Keratinocyte (primary cell): ENCODE measurements at regions not wholly inside any gene's neighbourhood (a gene's known extent, or its start where the extent isn't known, plus 50 kb on each side); places are given as distances from the start of the nearest gene placed in this dataset.

Experiments
- DNase-seq: peaks from one replicate; pipeline ENCODE4 v3.0.0-alpha.2; 2011; ENCODE audit warnings: low read depth, missing footprints, low spot score
- FAIRE-seq: peaks from 2 replicates; lab custom pipeline; 2011; peaks lifted over from hg19 to GRCh38; lab: Jason Lieb, UNC
- H2AFZ ChIP-seq: 2 replicates; pipeline ENCODE4 v1.6.0; 2012; ENCODE audit warnings: low read length, control low read depth, inconsistent platforms; ENCODE audit not compliant: control insufficient read depth
- H3K27ac ChIP-seq: 2 replicates; pipeline ENCODE4 v1.5.1; 2011; ENCODE audit warnings: low read length; ENCODE audit not compliant: control insufficient read depth, insufficient read depth
- H3K27me3 ChIP-seq: 3 replicates; pipeline ENCODE4 v1.6.0; 2011; ENCODE audit warnings: low read length; ENCODE audit not compliant: control insufficient read depth, insufficient read depth; ENCODE audit errors: extremely low read depth
- H3K36me3 ChIP-seq, 2 experiments: 2 replicates in 1 of 2; 3 replicates in 1 of 2; pipeline ENCODE4 v1.5.1; 2011; ENCODE audit warnings: low read length in 2 of 2, mild to moderate bottlenecking in 1 of 2; ENCODE audit not compliant: control insufficient read depth in 2 of 2, insufficient read depth in 2 of 2; ENCODE audit errors: extremely low read depth in 1 of 2
- H3K4me1 ChIP-seq: 3 replicates; pipeline ENCODE4 v1.5.1; 2011; ENCODE audit warnings: low read length; ENCODE audit not compliant: control insufficient read depth, insufficient read depth; ENCODE audit errors: extremely low read depth
- H3K4me2 ChIP-seq: 3 replicates; pipeline ENCODE4 v1.6.0; 2011; ENCODE audit warnings: low read depth, low read length; ENCODE audit not compliant: control insufficient read depth, insufficient read depth; ENCODE audit errors: extremely low read depth
- H3K4me3 ChIP-seq, 3 experiments: fragments of 200-600 bp in 1 of 3; sonication (generic) in 1 of 3; 2 replicates in 2 of 3; 3 replicates in 1 of 3; pipeline ENCODE4 v1.5.1; 2011 to 2016; ENCODE audit warnings: low read length in 3 of 3, mild to moderate bottlenecking in 3 of 3, control low read depth in 2 of 3, inconsistent platforms in 1 of 3, low read depth in 1 of 3, mixed read lengths in 1 of 3, mixed run types in 1 of 3, moderate library complexity in 1 of 3; ENCODE audit not compliant: control insufficient read depth in 2 of 3, insufficient read depth in 2 of 3; ENCODE audit errors: extremely low read depth in 1 of 3
- H3K79me2 ChIP-seq: 2 replicates; pipeline ENCODE4 v1.6.0; 2012; ENCODE audit warnings: low read length; ENCODE audit not compliant: control insufficient read depth, insufficient read depth
- H3K9ac ChIP-seq: 3 replicates; pipeline ENCODE4 v1.6.0; 2011; ENCODE audit warnings: low read length; ENCODE audit not compliant: control insufficient read depth, insufficient read depth; ENCODE audit errors: extremely low read depth
- H3K9me1 ChIP-seq: 3 replicates; pipeline ENCODE4 v1.6.0; 2011; ENCODE audit warnings: low read length; ENCODE audit not compliant: control insufficient read depth, insufficient read depth; ENCODE audit errors: extremely low read depth
- H3K9me3 ChIP-seq: 2 replicates; pipeline ENCODE4 v1.5.1; 2012; ENCODE audit warnings: low read depth, low read length; ENCODE audit not compliant: control insufficient read depth
- H4K20me1 ChIP-seq: 3 replicates; pipeline ENCODE4 v1.6.0; 2011; ENCODE audit warnings: low read length; ENCODE audit not compliant: control insufficient read depth, insufficient read depth; ENCODE audit errors: extremely low read depth
- EZH2 ChIP-seq: IDR thresholded peaks from one replicate; pipeline ENCODE4 v1.6.1; 2012; ENCODE audit warnings: inconsistent platforms, mild to moderate bottlenecking, low read length, moderate library complexity
- dilution Hi-C: fragments of 300-500 bp; cut with MboI; formaldehyde crosslinking; loops from one replicate; pipeline ENCODE4 v1.7.0; 2020; ENCODE audit warnings: low sequenced_read_pairs; ENCODE audit not compliant: extremely low pct_ligation_motif_present
- TF ChIP-seq, protein P1 (sequence below), 3 experiments: IDR thresholded peaks in 1 of 3; conservative IDR thresholded peaks in 1 of 3; optimal IDR thresholded peaks in 1 of 3; 2 replicates in 2 of 3; 3 replicates in 1 of 3; pipeline versions ENCODE3 to v1.5.1; 2011; ENCODE audit warnings: low read length in 3 of 3, mild to moderate bottlenecking in 3 of 3, moderate library complexity in 2 of 3, control low read depth in 1 of 3, inconsistent platforms in 1 of 3; ENCODE audit not compliant: insufficient read depth in 2 of 3; ENCODE audit errors: extremely low read depth in 1 of 3

DNA sequence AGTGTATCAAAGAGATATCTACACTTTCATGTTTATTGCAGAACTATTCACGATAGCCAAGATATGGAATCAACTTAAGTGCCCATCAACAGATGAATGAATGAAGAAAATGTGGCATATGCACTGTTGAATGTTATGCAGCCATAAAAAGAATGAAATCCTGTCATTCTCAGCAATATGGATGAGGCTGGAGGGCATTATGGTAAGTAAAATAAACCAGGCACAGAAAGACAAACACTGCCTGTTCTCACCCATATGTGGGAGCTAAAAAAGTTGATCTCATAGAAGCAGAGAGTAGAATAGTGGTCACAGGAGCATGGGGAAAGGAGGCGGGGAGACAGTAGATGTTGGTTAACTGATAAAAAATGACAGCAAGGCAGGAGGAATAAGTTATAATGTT lies 561.8 kb downstream of the TOX3 start:
- no peaks in the 10 kb centered on the region for H3K9me1 ChIP-seq
- no peak overlapping the region for H2AFZ ChIP-seq
- no peaks in the 10 kb centered on the region for H3K79me2 ChIP-seq
- DNase-seq (no peak), FAIRE-seq (no peak)
- H3K4me3 ChIP-seq = no peak overlapping the region
- dilution Hi-C loops = no loop called here
- no peak overlapping the region for H3K9ac ChIP-seq
- no peak overlapping the region for H3K4me2 ChIP-seq
- H3K36me3 ChIP-seq = no peaks in the 10 kb centered on the region
- TF ChIP-seq, protein P1, sequence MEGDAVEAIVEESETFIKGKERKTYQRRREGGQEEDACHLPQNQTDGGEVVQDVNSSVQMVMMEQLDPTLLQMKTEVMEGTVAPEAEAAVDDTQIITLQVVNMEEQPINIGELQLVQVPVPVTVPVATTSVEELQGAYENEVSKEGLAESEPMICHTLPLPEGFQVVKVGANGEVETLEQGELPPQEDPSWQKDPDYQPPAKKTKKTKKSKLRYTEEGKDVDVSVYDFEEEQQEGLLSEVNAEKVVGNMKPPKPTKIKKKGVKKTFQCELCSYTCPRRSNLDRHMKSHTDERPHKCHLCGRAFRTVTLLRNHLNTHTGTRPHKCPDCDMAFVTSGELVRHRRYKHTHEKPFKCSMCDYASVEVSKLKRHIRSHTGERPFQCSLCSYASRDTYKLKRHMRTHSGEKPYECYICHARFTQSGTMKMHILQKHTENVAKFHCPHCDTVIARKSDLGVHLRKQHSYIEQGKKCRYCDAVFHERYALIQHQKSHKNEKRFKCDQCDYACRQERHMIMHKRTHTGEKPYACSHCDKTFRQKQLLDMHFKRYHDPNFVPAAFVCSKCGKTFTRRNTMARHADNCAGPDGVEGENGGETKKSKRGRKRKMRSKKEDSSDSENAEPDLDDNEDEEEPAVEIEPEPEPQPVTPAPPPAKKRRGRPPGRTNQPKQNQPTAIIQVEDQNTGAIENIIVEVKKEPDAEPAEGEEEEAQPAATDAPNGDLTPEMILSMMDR (optimal IDR thresholded peaks at IDR 0.05 in 1 of 3, IDR thresholded peaks at IDR 0.05 in 1 of 3, conservative IDR thresholded peaks at IDR 0.05 in 1 of 3; ENCODE audit: extremely low read depth in 1 of 3, insufficient read depth in 2 of 3, low read length in 3 of 3) = no peak
- TF ChIP-seq EZH2 = no peak
- no peaks in the 10 kb centered on the region for H4K20me1 ChIP-seq
- H3K27me3 ChIP-seq = no peaks in the 10 kb centered on the region
- H3K27ac ChIP-seq = no peak overlapping the region
- no peaks in the 10 kb centered on the region for H3K9me3 ChIP-seq
- peaks cover 12% of the 10 kb centered on the region for H3K4me1 ChIP-seq

DNA sequence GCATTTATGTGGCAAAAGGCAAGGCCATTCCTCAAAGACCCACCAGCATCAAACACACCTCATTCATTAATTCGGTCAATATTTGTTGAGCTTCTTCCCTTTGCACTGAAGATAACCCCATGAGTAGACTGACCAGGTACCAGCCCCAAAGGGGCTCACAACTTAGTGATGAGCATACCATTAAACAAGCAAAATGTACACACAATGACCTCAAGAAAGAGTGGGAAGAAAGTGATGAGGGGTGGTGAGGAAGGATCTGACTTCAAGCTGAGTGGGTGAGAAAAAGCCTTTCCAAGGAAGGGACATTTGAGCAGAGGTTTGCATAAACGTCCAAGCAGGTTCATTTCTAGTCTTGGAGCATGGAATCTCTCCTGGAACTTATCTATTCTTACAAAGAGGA lies 562.5 kb downstream of the TOX3 start:
- H3K27ac ChIP-seq = no peak overlapping the region
- peaks cover 4% of the 10 kb centered on the region for H3K4me1 ChIP-seq
- no peak for FAIRE-seq
- H3K27me3 ChIP-seq = no peaks in the 10 kb centered on the region
- dilution Hi-C loops = no loop called here
- H3K9me3 ChIP-seq = no peaks in the 10 kb centered on the region
- H3K4me3 ChIP-seq = no peak overlapping the region
- H2AFZ ChIP-seq = no peak overlapping the region
- no peak overlapping the region for H3K4me2 ChIP-seq
- no peak for DNase-seq
- H3K9ac ChIP-seq = no peak overlapping the region
- no peaks in the 10 kb centered on the region for H3K9me1 ChIP-seq
- H4K20me1 ChIP-seq = no peaks in the 10 kb centered on the region
- no peak for TF ChIP-seq EZH2
- TF ChIP-seq, protein P1 (optimal IDR thresholded peaks at IDR 0.05 in 1 of 3, IDR thresholded peaks at IDR 0.05 in 1 of 3, conservative IDR thresholded peaks at IDR 0.05 in 1 of 3; ENCODE audit: extremely low read depth in 1 of 3, insufficient read depth in 2 of 3, low read length in 3 of 3) = no peak
- H3K79me2 ChIP-seq = no peaks in the 10 kb centered on the region
- H3K36me3 ChIP-seq = no peaks in the 10 kb centered on the region
